ENCODE measurements at regions not wholly inside any gene's neighbourhood (a gene's known extent, or its start where the extent isn't known, plus 50 kb on each side); places are given as distances from the start of the nearest gene placed in this dataset.
"Not testable (repeated sequence)": the region's sequence is repeated elsewhere in the genome, so short reads cannot be mapped to it uniquely, and the experiment has no call there.

- no peak for DNase-seq
Measured at GRCh38 chr6:170192905-170193304, 98.0 kb downstream of the DLL1 start.

GRCh38 chr6:170192101-170192500 is 98.8 kb downstream of the DLL1 start:
- DNase-seq: not testable (repeated sequence)

- no peak for DNase-seq
Measured at GRCh38 chr6:170190046-170190445, 100.8 kb downstream of the DLL1 start.

GRCh38 chr6:170189236-170189635 is 101.6 kb downstream of the DLL1 start:
- DNase-seq: no peak

GRCh38 chr6:170188571-170189001 is 102.3 kb downstream of the DLL1 start:
- DNase-seq: no peak

- DNase-seq: no peak
Measured at GRCh38 chr6:170187669-170188566, 103.0 kb downstream of the DLL1 start.

- DNase-seq: no peak
Measured at GRCh38 chr6:170186941-170187668, 103.8 kb downstream of the DLL1 start.

GRCh38 chr6:170186006-170186935 is 104.6 kb downstream of the DLL1 start:
- DNase-seq: no peak

GRCh38 chr6:170185175-170185978 is 105.5 kb downstream of the DLL1 start:
- DNase-seq: no peak

GRCh38 chr6:170184316-170184715 is 106.6 kb downstream of the DLL1 start:
- DNase-seq: no peak

GRCh38 chr6:170183521-170183920 is 107.4 kb downstream of the DLL1 start:
- no peak for DNase-seq

GRCh38 chr6:170182781-170183120 is 108.1 kb downstream of the DLL1 start:
- DNase-seq: no peak

- no peak for DNase-seq
Measured at GRCh38 chr6:170182093-170182780, 108.6 kb downstream of the DLL1 start.

- DNase-seq: no peak
Measured at GRCh38 chr6:170181338-170181690, 109.6 kb downstream of the DLL1 start.

- DNase-seq: no peak
Measured at GRCh38 chr6:170180671-170181337, 110.1 kb downstream of the DLL1 start.

- no peak for DNase-seq
Measured at GRCh38 chr6:170179616-170180324, 111.1 kb downstream of the DLL1 start.

- DNase-seq: no peak
Measured at GRCh38 chr6:170178561-170179477, 112.1 kb downstream of the DLL1 start.

- no peak for DNase-seq
Measured at GRCh38 chr6:170177772-170178560, 112.9 kb downstream of the DLL1 start.
